Memory B cell (primary cell): ENCODE measurements at regions not wholly inside any gene's neighbourhood (a gene's known extent, or its start where the extent isn't known, plus 50 kb on each side); places are given as distances from the start of the nearest gene placed in this dataset.

Experiments
- ATAC-seq: fragments of 150-1000 bp; cut with Tn5 transposase; 2 replicates; pipeline ENCODE4 v1.10.0; 2021; ENCODE audit warnings: low read depth, mild to moderate bottlenecking, moderate library complexity
- DNase-seq, 2 donors: peaks; one replicate each; pipeline ENCODE4 v3.0.0; 2022; ENCODE audit warnings: low spot score in 2 of 2
- H3K27ac Mint-ChIP-seq: one replicate; pipeline ENCODE4 v1.8.0; 2022; ENCODE audit warnings: mild to moderate bottlenecking, moderate library complexity, mixed read lengths
- H3K27me3 Mint-ChIP-seq: one replicate; pipeline ENCODE4 v1.8.0; 2022; ENCODE audit warnings: mixed read lengths
- H3K36me3 Mint-ChIP-seq: one replicate; pipeline ENCODE4 v1.8.0; 2022; ENCODE audit warnings: mild to moderate bottlenecking, mixed read lengths
- H3K4me1 Mint-ChIP-seq: one replicate; pipeline ENCODE4 v1.8.0; 2022; ENCODE audit warnings: mixed read lengths
- H3K4me3 Mint-ChIP-seq: one replicate; pipeline ENCODE4 v1.8.0; 2022; ENCODE audit warnings: mild to moderate bottlenecking, moderate library complexity, mixed read lengths
- H3K9me3 Mint-ChIP-seq: one replicate; pipeline ENCODE4 v1.8.0; 2022; ENCODE audit warnings: mixed read lengths

DNA sequence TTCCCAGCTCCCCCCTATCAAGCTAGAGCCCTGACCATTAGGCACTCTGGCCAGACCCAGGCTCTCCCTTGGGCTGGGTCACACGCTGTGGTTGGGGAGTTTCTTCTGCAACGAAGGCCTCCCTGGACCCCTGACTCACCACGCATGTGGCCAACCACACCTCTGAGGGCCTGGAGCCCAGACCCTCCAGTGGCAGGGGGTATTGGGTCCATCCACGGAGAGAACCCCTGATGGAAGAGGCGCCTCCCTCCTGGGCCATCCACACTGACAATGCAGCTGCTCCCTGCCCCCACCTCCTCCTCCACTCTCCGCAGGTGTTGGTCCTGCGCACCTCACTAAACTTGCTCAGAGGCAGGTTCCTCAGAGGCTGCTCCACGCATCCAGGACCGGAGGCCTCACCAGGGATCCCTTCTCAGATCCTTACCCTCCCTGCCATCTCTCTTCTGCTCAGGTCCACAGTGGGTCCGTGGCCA is 125.4 kb downstream of the RNASET2 start:
- Mint-ChIP-seq H3K27me3 (no peaks in the 10 kb centered on the region), H3K9me3 (peaks cover 2% of the 10 kb centered on the region), H3K27ac (peak overlapping the region; percentile 62), H3K4me1 (peaks cover 17% of the 10 kb centered on the region), H3K4me3 (peak overlapping the region; percentile 21), H3K36me3 (peaks cover 2% of the 10 kb centered on the region)
- no peak for ATAC-seq
- DNase-seq, result no peak

DNA sequence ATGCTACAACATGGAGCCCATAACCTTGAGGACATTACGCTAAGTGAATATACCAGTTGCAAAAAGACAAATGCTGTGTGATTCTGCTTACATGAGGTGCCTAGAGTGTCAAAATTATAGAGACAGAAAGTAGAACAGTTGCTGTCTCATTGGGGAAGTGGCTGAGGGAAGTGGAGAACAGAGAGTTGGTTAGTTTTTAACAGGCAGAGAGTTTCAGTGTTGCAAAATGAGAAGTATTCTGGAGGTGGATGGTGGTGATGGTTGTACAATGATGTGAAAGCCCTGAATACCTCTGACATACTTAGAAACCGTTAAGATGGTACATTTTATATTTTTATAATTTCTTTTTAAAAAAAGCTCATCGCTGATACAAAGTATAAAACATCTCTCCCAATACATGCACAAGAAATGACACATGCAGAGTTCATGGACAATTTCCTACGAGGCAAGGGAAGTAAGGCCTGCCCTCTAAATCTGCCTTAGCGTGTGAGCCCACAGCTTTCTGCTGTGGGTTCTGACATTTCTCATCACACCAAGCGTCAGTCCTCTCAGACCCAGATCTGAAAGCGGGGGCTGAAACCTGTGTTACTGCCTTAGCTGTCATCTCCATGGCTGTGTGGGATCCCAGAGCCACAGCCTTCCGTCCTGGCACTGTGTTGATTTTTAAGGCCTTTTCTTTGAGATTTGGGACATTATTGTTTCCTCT is 126.0 kb downstream of the RNASET2 start:
- ATAC-seq, result peak; percentile 91
- peak in 1 of 2 donors; percentile 24 for DNase-seq
- H3K4me1 Mint-ChIP-seq, result peaks cover 17% of the 10 kb centered on the region
- peaks cover 2% of the 10 kb centered on the region for H3K36me3 Mint-ChIP-seq
- H3K27me3 Mint-ChIP-seq, result no peaks in the 10 kb centered on the region
- H3K9me3 Mint-ChIP-seq, result peaks cover 2% of the 10 kb centered on the region
- no peak overlapping the region for H3K4me3 Mint-ChIP-seq
- H3K27ac Mint-ChIP-seq, result peak overlapping the region; percentile 62

DNA sequence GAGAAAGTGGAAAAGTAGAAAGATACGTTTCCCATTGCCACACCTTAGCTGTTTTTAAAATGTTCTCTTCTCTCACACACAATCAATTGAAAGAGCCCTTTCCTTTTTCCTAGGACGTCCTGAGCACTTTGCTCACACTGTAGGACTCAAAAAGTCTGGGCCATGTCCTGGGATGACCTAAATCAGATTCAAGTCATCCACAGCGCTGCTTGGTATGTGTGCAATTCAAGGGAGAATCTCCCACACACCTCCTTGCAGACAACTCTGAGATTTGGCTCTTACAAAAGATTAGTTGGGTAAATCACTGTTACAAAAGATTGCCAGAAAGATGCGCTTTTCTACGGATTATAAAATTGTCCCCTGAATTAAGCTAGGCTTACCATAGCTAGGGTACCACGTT is 130.1 kb downstream of the RNASET2 start:
- Mint-ChIP-seq H3K36me3 (no peaks in the 10 kb centered on the region), H3K27me3 (no peaks in the 10 kb centered on the region), H3K4me3 (no peak overlapping the region), H3K4me1 (peaks cover 16% of the 10 kb centered on the region), H3K27ac (no peak overlapping the region), H3K9me3 (no peaks in the 10 kb centered on the region)
- DNase-seq (no peak), ATAC-seq (no peak)

DNA sequence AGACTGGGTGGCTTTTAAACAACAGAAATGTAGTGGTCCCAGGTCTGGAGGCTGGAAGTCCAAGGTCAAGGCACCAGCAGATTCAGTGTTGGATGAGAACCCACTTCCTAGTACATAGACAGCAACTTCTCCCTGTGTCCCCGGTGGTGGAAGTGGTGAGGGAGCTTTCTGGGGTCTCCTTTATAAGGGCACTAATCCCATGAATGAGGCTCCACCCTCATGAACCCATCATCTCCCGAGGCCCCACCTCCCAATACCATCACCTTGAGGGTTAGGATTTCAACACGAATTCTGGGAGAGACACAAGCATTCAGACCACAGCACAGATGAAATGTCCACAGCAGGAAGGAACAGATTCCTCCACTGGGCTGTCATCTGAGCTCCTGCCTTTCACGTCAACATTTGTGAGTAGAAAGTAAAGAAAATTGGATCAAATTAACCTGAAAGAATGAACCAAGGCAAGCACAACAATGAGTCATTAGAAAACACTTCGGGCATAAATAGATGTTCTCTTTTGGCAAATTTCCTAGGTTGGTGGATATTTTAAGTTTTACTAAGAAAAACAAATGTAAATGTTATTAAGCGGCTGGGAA is 130.7 kb downstream of the RNASET2 start:
- no peak for ATAC-seq
- H3K4me1 Mint-ChIP-seq, result peaks cover 10% of the 10 kb centered on the region
- no peaks in the 10 kb centered on the region for H3K27me3 Mint-ChIP-seq
- no peak for DNase-seq
- no peak overlapping the region for H3K27ac Mint-ChIP-seq
- H3K36me3 Mint-ChIP-seq, result no peaks in the 10 kb centered on the region
- no peaks in the 10 kb centered on the region for H3K9me3 Mint-ChIP-seq
- no peak overlapping the region for H3K4me3 Mint-ChIP-seq

DNA sequence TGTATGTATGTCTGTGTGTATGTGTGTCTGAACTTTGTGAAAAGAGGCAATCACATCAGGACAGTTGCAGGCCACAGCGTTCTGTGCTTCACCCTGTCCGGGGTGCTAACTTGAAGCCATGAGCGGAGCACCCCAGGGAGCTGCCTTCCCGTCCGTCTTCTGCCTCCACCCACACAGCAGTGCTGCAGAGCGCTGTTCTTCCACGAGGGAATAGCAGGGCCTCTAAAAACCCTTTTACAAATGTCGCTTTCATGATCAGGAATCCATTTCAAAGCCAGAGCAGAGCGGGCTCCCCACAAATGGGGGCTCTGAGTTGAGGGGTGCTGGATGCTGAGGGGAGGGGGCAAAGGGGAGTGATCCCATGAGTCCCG is 131.5 kb downstream of the RNASET2 start:
- Mint-ChIP-seq H3K4me1 (peaks cover 7% of the 10 kb centered on the region), H3K4me3 (no peak overlapping the region), H3K27ac (no peak overlapping the region), H3K9me3 (no peaks in the 10 kb centered on the region), H3K36me3 (no peaks in the 10 kb centered on the region), H3K27me3 (no peaks in the 10 kb centered on the region)
- DNase-seq (no peak), ATAC-seq (no peak)

DNA sequence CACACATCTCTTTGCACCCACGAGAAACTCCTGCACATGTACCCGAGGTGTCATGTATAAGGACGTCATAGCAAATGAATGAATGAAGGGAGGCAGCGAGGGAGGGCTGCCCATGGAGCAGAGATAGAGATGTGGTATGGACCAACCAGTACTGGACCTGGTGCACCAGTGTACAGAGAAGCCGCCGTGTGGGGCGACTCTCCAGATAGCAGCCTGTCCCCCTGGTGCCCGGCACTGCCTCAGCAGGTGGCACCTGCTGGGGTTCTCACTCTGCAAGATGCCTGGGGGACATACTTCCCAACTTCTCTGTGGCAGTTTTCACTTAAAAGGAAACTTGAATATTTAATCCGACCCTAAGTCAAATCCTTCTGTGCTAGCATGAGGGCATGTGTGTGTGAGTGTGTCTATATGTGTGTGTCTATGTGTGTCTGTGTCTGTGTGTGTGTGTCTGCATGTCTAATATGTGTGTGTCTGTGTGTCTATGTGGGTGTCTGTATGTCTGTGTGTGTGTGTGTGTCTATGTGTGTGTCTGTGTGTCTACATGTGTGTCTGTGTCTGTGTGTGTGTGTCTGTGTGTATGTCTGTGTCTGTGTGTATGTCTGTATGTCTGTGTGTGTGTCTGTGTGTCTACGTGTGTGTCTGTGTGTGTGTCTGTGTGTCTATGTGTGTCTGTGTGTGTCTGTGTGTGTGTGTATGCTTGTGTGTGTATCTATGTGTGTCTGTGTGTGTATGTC is 132.0 kb downstream of the RNASET2 start:
- Mint-ChIP-seq H3K4me1 (peaks cover 7% of the 10 kb centered on the region), H3K4me3 (no peak overlapping the region), H3K36me3 (no peaks in the 10 kb centered on the region), H3K27ac (no peak overlapping the region), H3K9me3 (no peaks in the 10 kb centered on the region), H3K27me3 (no peaks in the 10 kb centered on the region)
- DNase-seq (no peak), ATAC-seq (no peak)

DNA sequence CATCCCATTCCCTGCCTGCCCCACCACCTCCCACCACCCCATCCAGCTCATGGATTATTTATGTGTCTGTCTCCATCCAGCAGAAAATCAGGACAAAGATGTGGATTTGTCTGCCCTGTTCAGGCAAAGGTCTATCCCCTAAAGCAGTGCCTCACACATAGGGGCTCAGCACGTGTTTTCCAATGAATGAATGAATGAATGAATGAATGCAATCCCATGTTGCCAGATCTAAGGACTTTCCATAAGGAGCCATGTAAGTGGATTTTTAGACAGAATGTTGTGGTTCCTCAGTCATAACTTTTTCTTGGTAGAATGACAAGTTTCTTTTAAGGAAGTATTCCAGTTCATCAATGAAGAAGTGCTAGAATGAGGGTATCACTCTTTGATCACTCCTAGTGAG is 133.7 kb downstream of the RNASET2 start:
- H3K4me3 Mint-ChIP-seq, result no peak overlapping the region
- no peaks in the 10 kb centered on the region for H3K36me3 Mint-ChIP-seq
- H3K4me1 Mint-ChIP-seq, result no peaks in the 10 kb centered on the region
- H3K27me3 Mint-ChIP-seq, result no peaks in the 10 kb centered on the region
- DNase-seq, result no peak
- ATAC-seq, result no peak
- no peak overlapping the region for H3K27ac Mint-ChIP-seq
- no peaks in the 10 kb centered on the region for H3K9me3 Mint-ChIP-seq

DNA sequence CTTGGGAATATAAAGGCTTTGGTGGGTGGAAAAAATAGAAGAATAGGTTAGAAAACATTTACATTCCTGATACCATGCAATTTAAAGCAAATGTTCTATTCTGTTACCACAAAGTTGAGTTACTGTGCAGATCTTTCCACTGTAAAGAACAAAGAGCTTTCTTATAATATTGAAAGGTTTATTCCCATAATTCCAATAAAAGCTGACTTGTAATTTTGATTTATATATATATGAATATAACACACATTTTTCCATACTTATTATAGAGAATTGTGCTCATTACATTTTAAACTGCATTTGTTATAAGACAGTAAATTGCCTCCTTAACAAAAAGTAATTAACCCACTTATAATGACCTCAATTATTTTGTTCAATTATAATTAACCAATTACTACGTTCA is 135.9 kb downstream of the RNASET2 start:
- no peak for ATAC-seq
- Mint-ChIP-seq H3K4me1 (no peaks in the 10 kb centered on the region), H3K27ac (no peak overlapping the region), H3K4me3 (no peak overlapping the region), H3K36me3 (no peaks in the 10 kb centered on the region), H3K9me3 (no peaks in the 10 kb centered on the region), H3K27me3 (no peaks in the 10 kb centered on the region)
- no peak for DNase-seq

DNA sequence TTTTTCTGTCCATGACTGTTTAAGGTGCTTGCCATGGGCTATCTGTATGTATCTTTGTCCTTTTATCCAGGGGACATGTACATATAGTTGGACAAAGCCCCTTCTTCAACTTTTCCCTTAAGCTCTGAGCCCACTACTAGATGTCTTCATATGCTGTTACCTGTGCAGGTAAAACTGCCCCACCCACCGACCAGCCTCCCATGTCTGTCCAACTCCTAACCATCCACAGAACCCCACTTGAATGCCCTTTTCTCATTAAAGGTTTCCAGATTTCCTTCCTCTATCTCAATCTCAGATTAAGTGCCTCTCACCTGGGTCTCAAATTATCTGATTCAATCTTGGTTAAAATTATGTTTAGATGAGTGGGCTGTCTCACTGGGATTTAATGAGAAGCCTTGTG is 136.3 kb downstream of the RNASET2 start:
- DNase-seq (no peak), ATAC-seq (no peak)
- H3K4me3 Mint-ChIP-seq, result no peak overlapping the region
- H3K27ac Mint-ChIP-seq, result no peak overlapping the region
- H3K27me3 Mint-ChIP-seq, result no peaks in the 10 kb centered on the region
- no peaks in the 10 kb centered on the region for H3K36me3 Mint-ChIP-seq
- H3K4me1 Mint-ChIP-seq, result no peaks in the 10 kb centered on the region
- H3K9me3 Mint-ChIP-seq, result no peaks in the 10 kb centered on the region

DNA sequence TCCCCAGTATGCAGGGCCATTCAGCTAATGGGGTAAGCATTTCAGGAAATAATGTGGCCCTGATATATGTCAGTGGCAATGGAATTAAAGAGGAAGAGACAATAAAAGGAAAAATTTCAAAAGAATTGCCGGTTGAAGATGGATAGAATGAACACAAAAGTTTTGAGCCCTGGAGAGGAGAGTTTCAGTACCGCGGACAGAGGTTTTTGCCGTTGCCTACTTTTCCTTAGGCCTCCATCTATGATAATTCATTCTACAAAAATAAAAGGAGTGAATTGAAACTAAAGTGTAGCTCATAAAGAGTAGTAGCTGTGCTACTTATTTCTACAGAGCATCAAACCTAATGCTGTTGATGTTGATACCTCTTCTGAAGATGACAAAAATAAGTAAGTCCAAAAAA is 140.7 kb downstream of the RNASET2 start:
- no peaks in the 10 kb centered on the region for H3K27me3 Mint-ChIP-seq
- no peaks in the 10 kb centered on the region for H3K4me1 Mint-ChIP-seq
- H3K36me3 Mint-ChIP-seq, result no peaks in the 10 kb centered on the region
- ATAC-seq (no peak), DNase-seq (no peak)
- no peaks in the 10 kb centered on the region for H3K9me3 Mint-ChIP-seq
- H3K27ac Mint-ChIP-seq, result no peak overlapping the region
- no peak overlapping the region for H3K4me3 Mint-ChIP-seq

DNA sequence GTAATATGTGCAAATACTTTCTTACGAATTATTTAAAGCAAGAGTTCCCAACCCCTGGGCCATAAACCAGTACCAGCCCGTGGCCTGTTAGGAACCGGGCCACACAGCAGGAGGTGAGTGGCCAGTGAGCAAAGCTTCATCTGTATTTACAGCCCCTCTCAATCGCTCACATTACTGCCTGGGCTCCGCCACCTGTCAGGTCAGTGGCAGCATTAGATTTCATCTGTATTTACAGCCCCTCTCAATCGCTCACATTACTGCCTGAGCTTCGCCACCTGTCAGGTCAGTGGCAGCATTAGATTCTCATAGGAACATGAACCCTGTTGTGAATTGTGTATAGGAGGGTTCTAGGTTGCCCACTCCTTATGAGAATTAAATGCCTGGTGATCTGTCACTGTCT is 142.0 kb downstream of the RNASET2 start:
- Mint-ChIP-seq H3K9me3 (no peaks in the 10 kb centered on the region), H3K4me3 (no peak overlapping the region), H3K36me3 (peaks cover 2% of the 10 kb centered on the region), H3K27ac (no peak overlapping the region), H3K27me3 (no peaks in the 10 kb centered on the region), H3K4me1 (no peaks in the 10 kb centered on the region)
- DNase-seq, result no peak
- no peak for ATAC-seq

DNA sequence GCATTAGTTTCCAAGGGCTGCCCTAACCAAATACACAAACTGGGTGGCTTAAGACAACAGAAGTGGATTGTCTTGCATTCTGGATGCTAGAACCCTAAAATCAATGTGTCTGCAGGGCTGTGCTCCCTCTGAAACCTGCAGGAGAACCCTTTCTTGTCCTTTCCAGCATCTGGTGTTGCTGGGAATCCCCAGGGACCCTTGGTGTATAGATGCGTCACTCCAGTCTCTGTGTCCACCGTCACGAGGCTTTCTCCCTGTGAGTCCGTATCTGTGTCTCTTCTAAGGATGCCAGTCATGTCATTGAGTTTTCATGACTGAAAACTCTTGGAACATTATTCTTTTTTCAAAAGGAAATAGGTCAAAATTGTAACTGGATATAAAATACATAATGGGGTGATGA is 142.9 kb downstream of the RNASET2 start:
- ATAC-seq, result no peak
- no peak overlapping the region for H3K4me3 Mint-ChIP-seq
- H3K27me3 Mint-ChIP-seq, result no peaks in the 10 kb centered on the region
- H3K27ac Mint-ChIP-seq, result no peak overlapping the region
- peaks cover 5% of the 10 kb centered on the region for H3K36me3 Mint-ChIP-seq
- no peaks in the 10 kb centered on the region for H3K9me3 Mint-ChIP-seq
- no peaks in the 10 kb centered on the region for H3K4me1 Mint-ChIP-seq
- DNase-seq, result no peak

DNA sequence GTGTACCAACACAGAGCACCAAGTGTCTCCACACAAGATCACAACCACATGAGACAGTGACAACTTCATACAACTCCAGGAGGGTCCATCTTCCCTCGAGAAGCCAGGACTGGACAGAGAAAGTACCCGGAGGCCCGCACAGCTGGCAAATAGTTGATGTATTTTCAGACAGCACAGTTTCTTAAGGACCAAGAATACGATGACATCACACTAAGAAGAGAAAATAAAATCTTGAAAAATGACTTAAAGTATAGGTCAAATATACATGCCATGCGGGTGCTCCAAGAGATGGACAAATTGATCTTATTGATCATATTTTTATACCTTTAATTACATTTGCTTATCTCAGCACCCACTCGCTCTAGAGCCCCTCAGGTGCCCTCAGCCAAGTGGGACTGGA is 145.5 kb downstream of the RNASET2 start:
- Mint-ChIP-seq H3K9me3 (peaks cover 12% of the 10 kb centered on the region), H3K4me3 (no peak overlapping the region), H3K27me3 (no peaks in the 10 kb centered on the region), H3K27ac (no peak overlapping the region), H3K36me3 (peaks cover 17% of the 10 kb centered on the region), H3K4me1 (no peaks in the 10 kb centered on the region)
- no peak for DNase-seq
- no peak for ATAC-seq

DNA sequence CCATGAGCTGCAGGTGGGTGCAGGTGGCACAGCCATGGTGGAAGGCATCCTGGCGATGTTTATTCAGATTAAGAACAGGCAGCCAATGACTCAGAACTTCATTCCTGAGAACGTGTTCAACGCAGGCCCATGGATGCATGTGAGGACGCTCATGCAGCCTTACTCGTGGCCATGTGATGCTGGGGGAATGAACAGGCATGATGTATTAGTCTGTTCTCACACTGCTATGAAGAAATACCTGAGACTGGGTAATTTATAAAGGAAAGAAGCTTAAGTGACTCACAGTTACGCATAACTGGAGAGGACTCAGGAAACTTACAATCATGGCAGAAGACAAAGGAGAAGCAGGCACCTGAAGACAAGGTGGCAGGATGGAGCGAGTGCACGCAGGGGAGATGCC is 146.6 kb downstream of the RNASET2 start:
- Mint-ChIP-seq H3K27ac (no peak overlapping the region), H3K4me1 (no peaks in the 10 kb centered on the region), H3K36me3 (peaks cover 22% of the 10 kb centered on the region), H3K9me3 (peaks cover 15% of the 10 kb centered on the region), H3K4me3 (no peak overlapping the region), H3K27me3 (no peaks in the 10 kb centered on the region)
- DNase-seq (no peak), ATAC-seq (no peak)
